ENCODE measurements at regions not wholly inside any gene's neighbourhood (a gene's known extent, or its start where the extent isn't known, plus 50 kb on each side); places are given as distances from the start of the nearest gene placed in this dataset.
"Not testable (repeated sequence)": the region's sequence is repeated elsewhere in the genome, so short reads cannot be mapped to it uniquely, and the experiment has no call there.

DNA sequence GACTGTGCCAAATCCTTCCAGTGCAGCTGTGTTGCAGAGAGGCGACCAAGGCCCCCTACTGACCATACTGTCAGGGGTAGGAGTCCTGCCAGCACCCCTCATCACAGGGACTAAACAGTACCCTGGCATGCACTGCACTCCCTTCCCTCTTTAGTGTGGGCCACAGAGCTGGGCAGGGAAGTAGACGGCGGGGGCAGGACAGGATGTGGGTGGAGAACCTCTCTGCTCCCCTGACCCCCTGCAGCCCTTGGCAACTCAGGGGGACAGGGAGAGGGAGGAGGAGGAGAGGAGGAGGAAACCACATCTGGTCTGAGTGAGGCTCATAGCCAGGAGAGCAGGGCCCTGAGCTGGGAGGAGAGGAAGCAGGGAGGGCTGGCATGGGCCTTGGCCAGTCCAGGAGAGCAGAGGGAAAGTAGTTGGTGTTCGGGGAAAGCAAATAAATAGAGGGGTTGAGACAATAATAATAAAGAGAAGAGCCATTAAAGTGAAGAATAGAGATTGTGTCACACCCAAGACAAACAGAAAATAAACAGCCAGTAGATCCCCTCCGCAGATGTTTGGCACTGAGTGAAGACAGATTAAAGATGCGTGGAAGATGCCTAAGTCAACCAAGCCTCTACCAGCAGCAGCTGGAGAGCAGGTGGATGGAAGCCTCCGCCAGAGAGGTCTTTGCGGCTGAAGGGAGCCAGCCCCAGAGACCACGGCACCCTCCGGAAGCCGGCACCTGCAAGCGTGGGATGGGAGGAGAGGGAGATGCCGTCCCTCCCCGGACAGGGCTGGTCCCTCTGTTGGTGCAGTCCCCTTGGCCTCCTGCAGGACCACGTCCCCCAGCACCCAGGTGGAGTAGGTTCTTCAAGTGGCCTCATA, 61.5 kb downstream of the RPUSD4 start:
- no peak for DNase-seq (ENCODE audit: low read depth in 4 of 4, low spot score in 3 of 4)

DNA sequence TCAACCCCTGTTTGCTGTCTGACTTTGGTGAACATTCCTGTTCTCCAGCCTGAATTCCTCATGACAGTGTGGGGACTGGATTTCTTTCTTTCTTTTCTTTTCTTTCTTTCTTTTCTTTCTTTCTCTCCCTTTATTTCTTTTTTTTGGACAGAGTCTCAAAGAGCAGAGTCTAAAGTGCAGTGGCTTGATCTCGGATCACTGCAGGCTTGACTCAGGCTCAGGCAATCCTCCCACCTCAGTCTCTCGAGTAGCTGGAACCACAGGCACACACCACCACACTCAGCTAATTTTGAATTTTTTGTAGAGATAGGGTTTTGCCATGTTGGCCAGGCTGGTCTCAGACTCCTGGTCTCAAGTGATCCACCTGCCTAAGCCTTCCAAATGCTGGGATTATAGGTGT, 63.1 kb downstream of the RPUSD4 start:
- DNase-seq (ENCODE audit: low read depth in 4 of 4, low spot score in 3 of 4) = no peak

DNA sequence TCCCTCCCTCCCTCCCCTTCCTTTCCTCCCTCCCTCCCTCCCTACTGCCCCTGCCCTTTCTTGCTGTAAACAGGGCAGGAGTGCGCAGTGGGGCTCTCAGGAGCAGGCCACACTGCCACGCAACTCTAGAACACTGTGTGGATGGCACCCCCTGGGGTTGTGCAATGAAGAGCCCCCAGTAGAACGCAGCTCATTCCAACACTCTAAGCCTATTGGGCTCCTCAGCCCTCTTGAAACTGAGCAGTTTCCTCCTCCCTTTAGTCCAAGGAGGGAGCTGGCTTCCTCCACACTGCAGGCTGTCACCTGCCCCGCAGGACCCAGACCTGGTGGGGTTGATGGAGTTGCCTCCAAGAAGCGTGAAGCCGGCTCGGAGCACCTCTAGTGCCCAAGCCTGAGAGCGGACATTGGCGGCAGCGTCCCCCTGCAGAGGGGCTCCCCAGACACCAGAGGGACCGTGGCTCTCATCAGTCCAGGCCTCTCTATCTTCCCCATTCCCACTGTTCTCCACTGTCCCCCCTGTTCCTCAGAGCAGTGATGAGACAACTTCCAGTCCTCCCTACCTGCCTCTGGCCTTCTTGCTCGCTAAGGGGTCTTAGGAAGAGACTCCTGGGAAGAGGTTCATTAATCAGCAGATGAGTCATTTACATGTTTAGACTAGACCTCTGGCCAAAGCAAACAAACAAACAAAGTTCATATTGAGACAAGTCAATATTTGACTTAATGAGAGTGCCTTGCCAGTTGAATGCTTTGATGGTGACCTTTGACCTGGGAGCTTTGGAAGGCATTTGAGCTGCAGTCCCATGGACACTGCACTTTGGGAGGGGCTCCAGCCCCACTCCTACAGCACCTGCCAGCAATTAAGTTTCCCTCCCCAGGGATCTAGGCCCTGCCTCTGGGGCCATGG, 64.0 kb downstream of the RPUSD4 start:
- no peak for DNase-seq (ENCODE audit: low read depth in 4 of 4, low spot score in 3 of 4)

DNA sequence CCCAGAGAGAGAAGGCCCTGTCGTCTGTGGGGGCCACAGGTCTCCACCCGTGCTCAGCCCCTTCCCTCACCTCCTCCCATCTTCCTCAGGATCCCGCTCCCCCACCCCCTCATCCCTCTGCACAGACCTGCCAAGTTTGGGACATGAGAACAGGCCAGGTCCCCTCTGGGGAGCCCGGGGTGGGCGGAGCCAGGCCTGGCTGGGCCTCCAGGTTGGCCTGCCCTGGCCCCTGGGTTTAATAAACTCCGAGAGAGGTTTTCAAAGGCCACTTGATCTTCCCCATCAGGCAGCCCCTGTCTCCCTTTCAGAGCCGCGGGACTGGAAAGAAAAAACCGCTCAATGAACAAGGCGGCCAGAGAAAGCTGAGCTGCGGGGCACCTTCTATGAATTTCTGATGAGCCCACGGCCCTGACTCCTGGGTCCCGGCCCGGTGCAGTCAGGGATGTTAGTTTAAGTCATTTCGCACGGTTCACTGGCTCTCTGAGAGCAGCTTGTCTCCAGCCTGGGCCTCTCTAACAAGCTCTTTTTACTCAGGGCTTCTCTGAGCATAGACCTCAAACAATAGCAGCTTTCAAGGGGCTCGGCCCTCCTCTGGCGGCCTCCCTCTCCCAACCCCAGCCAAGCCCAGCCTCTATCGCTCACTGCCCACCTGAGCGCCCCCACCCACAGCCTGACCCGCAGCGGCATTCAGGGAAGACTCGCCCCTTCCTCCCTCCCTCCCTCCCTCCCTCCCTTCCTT, 64.8 kb downstream of the RPUSD4 start:
- peak in 1 of 4 donors; percentile 52 for DNase-seq (ENCODE audit: low read depth in 4 of 4, low spot score in 3 of 4)

DNA sequence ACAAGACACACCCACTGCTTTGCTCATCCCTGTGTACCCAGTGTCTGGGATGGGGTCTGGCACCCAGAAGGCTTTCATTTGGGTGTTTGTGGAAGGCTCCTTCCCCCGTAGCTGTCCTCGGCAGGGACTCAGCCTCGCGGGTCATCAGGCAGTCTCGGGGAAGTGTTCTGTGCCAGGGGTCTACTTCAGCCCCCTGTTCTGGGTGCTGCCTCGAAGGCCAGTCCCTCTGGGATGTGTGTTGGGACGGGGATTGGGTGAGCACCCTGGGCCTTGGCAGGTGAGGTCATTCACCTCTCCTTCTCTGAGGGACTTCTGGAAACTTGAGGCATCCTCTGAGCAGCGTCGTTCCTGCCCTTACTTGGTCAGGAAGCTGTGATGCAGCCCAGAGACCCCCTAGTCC, 65.5 kb downstream of the RPUSD4 start:
- DNase-seq (ENCODE audit: low read depth in 4 of 4, low spot score in 3 of 4) = no peak

DNA sequence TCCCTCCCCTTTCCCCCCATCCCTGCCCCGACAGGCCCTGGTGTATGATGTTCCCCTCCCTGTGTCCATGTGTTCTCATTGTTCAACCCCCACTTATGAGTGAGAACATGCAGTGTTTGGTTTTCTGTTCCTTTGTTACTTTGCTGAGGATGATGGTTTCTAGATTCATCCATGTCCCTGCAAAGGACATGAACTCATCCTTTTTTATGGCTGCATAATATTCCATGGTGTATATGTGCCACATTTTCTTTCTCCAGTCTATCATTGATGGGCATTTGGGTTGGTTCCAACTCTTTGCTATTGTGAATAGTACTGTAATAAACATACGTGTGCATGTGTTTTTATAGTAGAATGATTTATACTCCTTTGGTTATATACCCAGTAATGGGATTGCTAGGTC, 68.0 kb downstream of the RPUSD4 start:
- DNase-seq (ENCODE audit: low read depth in 4 of 4, low spot score in 3 of 4) = not testable (repeated sequence)

DNA sequence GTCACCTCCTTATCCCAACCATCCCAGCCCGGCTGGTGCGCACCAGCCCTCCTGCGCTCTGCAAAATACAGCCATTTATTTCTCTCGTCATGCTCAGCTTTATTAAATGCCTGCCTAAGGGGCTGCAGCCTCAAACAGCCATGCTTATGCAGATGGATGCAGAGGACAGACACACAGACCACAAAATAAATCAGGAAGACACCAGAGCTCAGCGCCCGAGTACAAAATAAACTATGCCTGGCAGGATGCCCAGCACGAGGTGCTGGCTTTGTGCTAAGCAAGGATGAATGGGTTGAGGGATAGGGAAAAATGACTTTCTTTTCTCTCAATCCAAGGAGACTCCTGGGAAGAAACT, 70.5 kb downstream of the RPUSD4 start:
- DNase-seq (ENCODE audit: low read depth in 4 of 4, low spot score in 3 of 4) = no peak

DNA sequence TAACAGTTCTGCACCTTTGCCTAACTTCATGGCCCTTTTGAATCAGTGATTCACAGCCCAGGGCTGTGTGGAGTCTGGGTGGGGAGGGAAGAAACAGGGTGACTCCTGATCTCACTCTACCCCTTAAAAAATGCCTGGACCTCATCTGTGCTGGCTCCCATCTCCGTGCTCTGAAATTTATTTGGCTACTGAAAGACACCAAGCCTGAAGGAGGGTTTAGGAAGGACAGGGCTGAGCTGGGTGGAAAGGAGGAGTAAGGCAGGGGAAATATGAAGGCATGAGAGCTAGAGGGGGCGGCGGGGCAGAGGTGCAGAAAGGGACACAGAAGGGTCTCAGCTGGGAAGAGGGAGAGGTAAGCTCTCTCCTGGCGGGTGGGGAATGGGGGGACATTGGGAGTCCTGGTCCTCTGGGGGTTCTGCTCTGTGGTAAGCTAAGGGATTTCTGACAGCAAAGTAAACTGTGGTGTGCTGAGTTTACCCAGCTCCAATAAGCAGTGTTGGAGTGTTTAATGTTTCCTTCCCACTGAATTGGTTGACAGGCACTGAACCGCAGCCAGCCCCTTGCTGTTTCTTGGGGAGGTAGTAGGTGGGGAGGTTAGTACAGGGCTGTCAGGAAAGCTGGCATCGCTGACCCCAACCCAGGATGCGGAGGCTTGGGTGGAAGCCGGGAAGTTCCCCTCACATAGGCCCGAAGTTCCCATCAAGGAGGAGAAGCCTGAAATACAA, 71.1 kb downstream of the RPUSD4 start:
- DNase-seq (ENCODE audit: low read depth in 4 of 4, low spot score in 3 of 4) = no peak

DNA sequence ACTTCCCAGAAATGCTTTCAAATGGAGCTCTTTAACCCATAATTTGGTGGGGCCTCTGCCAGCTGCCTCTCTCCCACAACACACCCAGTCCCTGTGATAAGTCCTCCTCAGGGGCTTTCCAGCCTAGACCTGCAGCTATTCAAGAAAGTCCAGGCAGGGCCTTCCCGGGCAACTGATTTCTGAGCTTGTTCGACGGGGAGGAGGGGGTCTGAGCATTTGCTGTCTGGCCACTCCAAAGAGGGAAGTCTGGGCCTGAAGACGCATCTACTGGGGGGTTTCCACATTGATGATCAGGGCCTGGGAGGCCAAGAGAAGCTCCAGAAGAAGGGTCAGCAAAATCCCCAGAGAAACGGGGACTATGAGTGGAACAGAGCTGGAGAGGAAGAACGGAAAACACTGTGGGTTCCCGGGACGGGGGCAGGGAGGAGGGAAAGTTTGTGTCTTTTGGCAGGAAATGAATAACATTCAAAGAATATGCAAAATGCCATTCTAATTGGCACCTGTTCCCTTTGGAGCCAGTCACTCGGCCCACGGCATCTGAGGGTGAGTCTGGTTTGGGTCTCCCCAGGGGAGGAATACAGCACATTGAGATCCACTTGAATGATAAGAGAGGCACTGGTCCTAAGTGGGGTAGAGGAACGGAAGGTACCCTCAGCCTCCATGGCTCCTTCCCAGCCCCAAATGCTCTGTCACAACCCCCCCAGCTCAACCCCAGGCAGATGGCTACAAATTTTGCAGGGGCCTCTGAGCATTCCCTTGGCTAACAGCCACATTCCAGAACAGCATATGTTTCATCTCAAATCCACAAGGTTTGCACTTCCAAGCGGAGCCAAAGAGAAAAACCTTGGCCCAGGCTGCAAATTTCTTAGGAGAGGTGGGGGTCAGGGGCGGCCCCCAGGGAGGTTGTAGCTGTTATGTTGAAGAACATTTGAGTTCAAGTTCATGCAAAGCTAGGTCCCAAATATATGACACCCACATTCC, 72.0 kb downstream of the RPUSD4 start:
- DNase-seq (ENCODE audit: low read depth in 4 of 4, low spot score in 3 of 4) = peak in 2 of 4 donors; percentile 54 to 62

DNA sequence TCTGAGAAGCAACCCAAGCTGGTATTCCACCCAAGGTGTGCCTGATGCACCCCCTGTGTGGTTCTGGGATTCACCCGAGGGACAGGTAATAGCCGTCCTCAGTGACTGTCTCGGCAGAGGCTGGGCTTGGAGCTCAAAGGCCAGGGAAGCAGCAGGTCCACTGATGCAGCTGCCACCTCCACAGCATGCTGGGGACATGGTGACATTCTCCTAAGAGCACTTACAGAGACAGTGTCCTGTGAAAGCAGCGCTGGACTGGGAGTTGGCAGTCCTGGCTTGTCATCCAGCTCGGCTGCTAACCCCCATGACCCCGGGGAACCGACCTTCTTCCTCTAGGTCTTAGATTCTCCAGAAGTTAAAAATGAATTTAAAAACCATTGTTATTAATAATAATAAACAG, 72.8 kb downstream of the RPUSD4 start:
- no peak for DNase-seq (ENCODE audit: low read depth in 4 of 4, low spot score in 3 of 4)

DNA sequence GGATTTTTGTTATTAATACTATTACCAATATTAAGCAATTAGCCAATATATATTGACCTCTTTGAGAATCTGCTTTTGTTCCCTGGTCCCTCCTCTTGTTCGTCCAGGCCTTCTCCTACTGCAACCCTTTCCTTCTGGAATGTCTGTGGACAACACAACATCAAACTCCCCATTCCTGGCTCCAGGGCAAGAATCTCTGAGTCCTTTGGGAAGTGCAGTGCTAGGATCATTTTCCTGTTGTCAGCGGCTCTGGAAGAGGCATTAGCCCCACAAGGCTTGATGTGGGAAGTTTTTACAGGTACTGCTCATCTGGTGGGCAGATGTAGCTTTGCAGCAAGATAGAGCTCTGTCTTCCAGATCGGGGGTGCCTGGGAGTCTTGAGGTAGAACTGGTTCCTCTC, 74.3 kb downstream of the RPUSD4 start:
- no peak for DNase-seq (ENCODE audit: low read depth in 4 of 4, low spot score in 3 of 4)

DNA sequence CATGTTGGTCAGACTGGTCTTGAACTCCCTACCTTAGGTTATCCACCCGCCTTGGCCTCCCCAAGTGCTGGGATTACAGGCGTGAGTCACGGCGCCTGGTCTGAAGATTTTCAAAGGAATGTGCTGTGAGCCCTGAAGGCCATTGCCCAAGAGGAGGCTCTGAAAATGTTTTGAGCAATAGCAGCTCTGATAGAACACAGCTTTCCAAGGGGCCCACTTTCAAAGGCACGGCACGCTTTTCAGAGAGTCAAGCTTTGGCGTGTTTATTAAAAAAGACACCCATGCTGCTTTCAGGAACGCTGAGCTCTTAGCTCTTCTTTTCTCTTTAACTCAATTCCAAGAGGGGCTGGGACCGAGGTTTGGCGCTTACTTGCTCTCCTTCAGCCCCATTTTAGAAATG, 73.8 kb upstream of the CDON start:
- no peak for DNase-seq (ENCODE audit: low read depth in 4 of 4, low spot score in 3 of 4)

DNA sequence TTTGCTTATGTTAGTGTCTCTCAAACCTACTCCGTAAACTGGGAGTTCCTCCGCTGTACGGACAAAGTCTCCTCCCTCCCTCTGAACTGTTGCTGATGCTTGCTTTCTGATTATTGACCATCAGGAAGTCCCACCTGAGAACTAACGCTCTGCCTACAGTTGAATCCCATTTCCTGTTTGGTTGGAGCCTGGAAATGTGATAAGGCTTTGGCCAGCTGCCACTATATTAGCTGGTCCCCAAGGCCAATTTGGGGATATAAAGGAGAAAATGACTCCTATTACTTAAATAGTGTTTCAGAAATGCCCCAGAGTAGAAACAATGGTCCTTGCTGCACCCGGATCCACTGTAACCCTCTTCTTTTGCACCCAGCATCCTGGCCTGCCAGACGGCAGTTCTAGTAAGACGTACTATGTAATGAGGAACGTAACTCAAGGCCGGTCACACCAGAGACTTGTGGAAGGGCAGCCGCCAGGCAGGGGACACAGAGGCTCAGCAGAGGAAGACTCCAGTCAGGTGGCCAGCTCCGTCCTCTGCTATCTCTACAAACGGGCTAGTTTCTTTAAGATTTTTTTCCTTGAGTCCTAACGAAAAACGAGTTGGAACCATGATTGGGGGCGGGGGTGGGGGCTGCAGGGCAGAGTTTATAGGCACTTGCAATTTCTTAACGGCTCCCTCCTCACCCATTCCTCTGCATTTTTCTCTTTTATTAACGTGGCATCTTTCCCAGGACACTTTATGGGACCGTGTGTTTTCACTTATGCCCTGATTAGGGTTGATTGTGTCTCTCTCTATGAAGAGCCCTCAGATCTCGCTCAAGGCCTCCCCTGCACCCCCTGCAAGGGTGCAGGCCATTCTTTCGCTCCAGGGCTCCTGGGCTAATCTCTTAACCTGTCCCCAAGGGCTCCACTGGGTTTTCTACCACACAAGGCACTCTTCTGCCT, 72.8 kb upstream of the CDON start:
- no peak for DNase-seq (ENCODE audit: low read depth in 4 of 4, low spot score in 3 of 4)

DNA sequence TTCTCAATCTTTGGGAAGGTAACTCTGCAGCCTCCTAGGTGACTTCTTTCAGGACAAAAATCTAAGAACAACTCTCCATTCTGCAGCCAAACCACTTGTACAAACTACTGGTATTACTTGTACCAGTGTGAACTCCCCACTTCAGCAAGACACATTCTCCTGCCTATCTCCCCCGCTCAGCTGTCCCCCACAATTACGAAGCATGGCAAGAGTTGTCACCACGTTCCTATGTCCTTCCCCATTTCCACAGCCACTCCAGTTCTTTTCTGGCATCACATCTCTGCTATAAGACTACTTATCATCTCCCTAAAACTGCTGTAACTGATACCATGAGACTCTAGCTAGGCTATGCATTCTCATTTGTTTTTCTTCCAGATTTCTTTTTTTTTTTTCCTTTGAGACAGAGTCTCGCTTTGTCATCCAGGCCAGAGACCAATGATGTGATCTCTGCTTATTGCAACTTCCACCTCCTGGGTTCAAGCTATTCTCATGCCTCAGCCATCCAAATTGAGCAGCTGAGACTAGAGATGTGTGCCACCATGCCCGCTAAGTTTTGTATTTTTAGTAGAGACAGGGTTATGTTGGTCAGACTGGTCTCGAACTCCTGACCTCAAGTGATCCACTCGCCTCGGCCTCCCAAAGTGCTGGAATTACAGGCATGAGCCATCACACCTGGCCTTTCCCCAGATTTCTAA, 71.9 kb upstream of the CDON start:
- no peak for DNase-seq (ENCODE audit: low read depth in 4 of 4, low spot score in 3 of 4)

DNA sequence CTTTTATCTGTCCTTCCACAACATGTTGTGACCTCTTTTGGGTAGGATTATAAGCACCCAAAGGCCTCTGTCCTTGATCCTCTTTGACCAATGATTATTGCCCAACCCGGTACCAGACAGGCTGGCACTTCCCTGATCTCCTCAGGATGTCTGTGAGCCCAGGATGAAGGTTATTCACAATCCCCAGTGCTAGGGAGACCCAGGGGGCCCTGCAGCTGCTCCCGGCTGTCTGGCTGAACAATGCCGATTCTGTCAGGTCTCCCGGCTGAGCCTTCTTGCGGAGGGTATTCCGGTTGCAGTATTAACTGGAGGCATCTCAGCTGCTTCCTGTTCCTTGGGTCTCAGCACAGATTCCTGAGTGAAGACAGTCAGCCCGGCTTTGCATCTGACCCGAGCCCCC, 71.2 kb upstream of the CDON start:
- DNase-seq (ENCODE audit: low read depth in 4 of 4, low spot score in 3 of 4) = no peak

DNA sequence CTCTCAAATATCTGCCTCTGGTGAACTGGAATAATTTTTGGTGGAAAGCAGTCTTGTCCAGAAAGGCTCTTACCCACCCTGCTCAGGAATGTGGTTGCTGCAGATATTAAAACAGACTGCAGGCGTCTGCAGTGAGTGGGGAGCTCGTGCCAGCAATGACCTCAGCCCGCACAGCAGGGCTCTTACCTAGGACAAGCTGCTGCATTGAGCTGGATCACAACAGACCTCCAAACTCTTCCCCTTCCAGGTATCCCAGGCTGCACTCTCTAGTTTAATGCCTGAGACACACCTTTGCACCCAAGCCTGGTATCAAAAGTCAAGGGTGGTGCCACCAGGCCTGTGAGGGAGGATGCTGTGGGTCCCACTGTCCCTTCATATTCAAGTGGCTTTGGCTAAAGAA, 69.7 kb upstream of the CDON start:
- no peak for DNase-seq (ENCODE audit: low read depth in 4 of 4, low spot score in 3 of 4)

DNA sequence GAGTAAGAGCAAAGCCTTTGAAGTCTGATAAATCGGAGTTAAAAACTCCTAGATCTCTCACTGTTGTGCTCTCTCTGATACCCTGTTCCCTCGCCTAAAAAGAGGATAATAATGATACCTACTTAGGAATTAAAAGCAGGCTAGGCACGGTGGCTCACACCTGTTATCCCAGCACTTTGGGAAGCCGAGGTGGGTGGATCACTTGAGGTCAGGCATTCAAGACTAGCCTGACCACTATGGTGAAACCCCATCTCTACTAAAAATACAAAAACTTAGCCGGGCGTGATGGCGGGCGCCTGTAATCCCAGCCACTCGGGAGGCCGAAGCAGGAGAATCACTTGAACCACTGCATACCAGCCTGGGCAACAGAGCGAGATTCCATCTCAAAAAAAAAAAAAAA, 68.1 kb upstream of the CDON start:
- DNase-seq (ENCODE audit: low read depth in 4 of 4, low spot score in 3 of 4) = not testable (repeated sequence)
